Stimulated activated memory B cell treated with anti-CD40 and anti-IgM and Interleukin-4, amounts not matched to agents 10 μg/mL and 1 μg/mL and 100 μg/mL, for 72 hours (primary cell): ENCODE measurements at regions not wholly inside any gene's neighbourhood (a gene's known extent, or its start where the extent isn't known, plus 50 kb on each side); places are given as distances from the start of the nearest gene placed in this dataset.

Experiments
- ATAC-seq: fragments of 150-1000 bp; cut with Tn5 transposase; 2 replicates; pipeline ENCODE4 v1.10.0; 2021
- H3K27ac Mint-ChIP-seq: one replicate; pipeline ENCODE4 v1.8.0; 2022; ENCODE audit warnings: mild to moderate bottlenecking, mixed read lengths
- H3K27me3 Mint-ChIP-seq: one replicate; pipeline ENCODE4 v1.8.0; 2022; ENCODE audit warnings: mixed read lengths
- H3K36me3 Mint-ChIP-seq: one replicate; pipeline ENCODE4 v1.8.0; 2022; ENCODE audit warnings: mixed read lengths
- H3K4me1 Mint-ChIP-seq: one replicate; pipeline ENCODE4 v1.8.0; 2022; ENCODE audit warnings: mixed read lengths
- H3K4me3 Mint-ChIP-seq: one replicate; pipeline ENCODE4 v1.8.0; 2022; ENCODE audit warnings: mild to moderate bottlenecking, moderate library complexity, mixed read lengths
- H3K9me3 Mint-ChIP-seq: one replicate; pipeline ENCODE4 v1.8.0; 2022; ENCODE audit warnings: mixed read lengths

DNA sequence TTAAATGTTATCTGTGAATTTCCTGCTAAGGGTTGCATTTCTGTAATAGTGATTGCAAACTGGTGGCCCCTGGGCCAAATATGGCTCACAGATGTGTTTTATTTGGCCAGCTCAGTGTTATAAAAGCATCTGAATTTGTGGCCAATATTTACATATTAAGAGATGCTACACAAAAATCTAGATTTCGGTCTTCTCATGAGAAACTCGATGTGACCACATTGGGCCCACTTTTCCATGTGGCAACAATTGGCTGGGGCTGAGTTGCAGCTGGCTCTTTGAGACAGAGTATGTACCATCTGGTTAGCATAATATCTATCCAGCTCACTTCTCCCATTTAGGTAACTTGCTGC lies 244.5 kb upstream of the POU2AF2 start:
- Mint-ChIP-seq H3K36me3 (no peaks in the 10 kb centered on the region), H3K27ac (no peak overlapping the region), H3K9me3 (no peaks in the 10 kb centered on the region), H3K4me3 (no peak overlapping the region), H3K27me3 (no peaks in the 10 kb centered on the region), H3K4me1 (peaks cover 5% of the 10 kb centered on the region)
- ATAC-seq, result no peak

GRCh38 chr11:111000400-111001080 lies 245.0 kb upstream of the POU2AF2 start:
- no peaks in the 10 kb centered on the region for H3K27me3 Mint-ChIP-seq
- no peak overlapping the region for H3K27ac Mint-ChIP-seq
- no peaks in the 10 kb centered on the region for H3K9me3 Mint-ChIP-seq
- no peak for ATAC-seq
- no peaks in the 10 kb centered on the region for H3K36me3 Mint-ChIP-seq
- H3K4me3 Mint-ChIP-seq, result no peak overlapping the region
- peaks cover 5% of the 10 kb centered on the region for H3K4me1 Mint-ChIP-seq

- Mint-ChIP-seq H3K36me3 (no peaks in the 10 kb centered on the region), H3K27me3 (no peaks in the 10 kb centered on the region), H3K4me3 (no peak overlapping the region), H3K9me3 (no peaks in the 10 kb centered on the region), H3K4me1 (no peaks in the 10 kb centered on the region), H3K27ac (no peak overlapping the region)
- no peak for ATAC-seq
These were observed 253.0 kb upstream of the POU2AF2 start for GRCh38 chr11:110992481-110992880.

- H3K27ac Mint-ChIP-seq, result no peak overlapping the region
- H3K27me3 Mint-ChIP-seq, result no peaks in the 10 kb centered on the region
- ATAC-seq, result no peak
- H3K4me3 Mint-ChIP-seq, result no peak overlapping the region
- H3K9me3 Mint-ChIP-seq, result no peaks in the 10 kb centered on the region
- H3K36me3 Mint-ChIP-seq, result no peaks in the 10 kb centered on the region
- no peaks in the 10 kb centered on the region for H3K4me1 Mint-ChIP-seq
These were observed 253.7 kb upstream of the POU2AF2 start for GRCh38 chr11:110991661-110992355.

DNA sequence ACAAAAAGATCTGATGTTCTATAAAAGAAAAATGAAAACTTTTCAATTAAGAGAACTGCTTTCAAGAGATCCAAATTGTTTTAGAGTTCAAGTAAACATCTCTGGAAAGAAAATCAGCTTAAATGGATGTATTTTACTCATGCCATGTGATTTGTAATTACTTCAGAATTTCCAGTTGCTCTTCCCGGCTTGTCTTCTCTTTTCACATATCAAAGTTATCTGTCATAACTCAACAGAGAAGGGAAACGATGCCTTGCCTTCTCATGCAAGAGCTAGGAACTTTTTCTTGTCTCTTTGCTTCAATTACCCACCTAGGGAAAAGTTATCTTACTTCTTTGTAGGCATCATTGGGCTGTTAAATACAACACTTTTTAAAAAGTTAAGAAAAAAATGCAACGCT lies 255.2 kb upstream of the POU2AF2 start:
- H3K27me3 Mint-ChIP-seq, result no peaks in the 10 kb centered on the region
- H3K27ac Mint-ChIP-seq, result no peak overlapping the region
- no peak for ATAC-seq
- H3K4me1 Mint-ChIP-seq, result no peaks in the 10 kb centered on the region
- H3K4me3 Mint-ChIP-seq, result no peak overlapping the region
- H3K9me3 Mint-ChIP-seq, result no peaks in the 10 kb centered on the region
- no peaks in the 10 kb centered on the region for H3K36me3 Mint-ChIP-seq

DNA sequence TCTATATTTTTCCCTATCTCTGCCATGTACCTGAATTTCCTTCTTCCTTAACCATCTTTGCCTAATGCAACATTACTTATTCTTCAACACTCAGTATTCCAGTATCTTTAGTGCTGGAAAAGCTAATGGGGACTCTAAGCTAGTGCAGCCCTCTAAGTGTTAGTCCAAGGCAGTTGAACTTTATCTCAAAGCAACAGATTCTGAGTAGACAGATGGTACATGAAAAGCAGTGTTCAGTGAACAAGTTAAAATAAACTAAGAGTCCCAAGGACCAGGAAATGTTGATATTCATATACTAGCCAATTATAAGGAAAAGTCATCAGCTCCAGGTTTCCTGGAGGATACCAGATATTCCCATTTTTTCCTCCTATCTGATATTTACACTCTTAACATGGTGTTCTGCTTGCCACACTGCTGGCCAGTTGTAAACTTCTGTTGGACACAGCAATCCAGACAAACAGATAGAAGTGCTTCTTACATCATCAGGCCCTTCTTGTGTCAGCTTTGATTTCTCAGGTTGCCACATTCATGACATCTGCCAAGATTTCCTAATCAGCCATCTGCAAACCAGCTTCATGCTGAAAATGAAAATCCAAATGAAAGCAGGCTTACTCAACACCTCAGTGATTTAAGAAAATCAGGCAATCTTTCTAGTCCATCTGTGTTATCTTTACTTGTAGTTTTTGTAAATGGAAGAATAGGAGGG lies 255.9 kb upstream of the POU2AF2 start:
- H3K4me1 Mint-ChIP-seq, result no peaks in the 10 kb centered on the region
- H3K36me3 Mint-ChIP-seq, result no peaks in the 10 kb centered on the region
- no peak overlapping the region for H3K27ac Mint-ChIP-seq
- no peak for ATAC-seq
- H3K27me3 Mint-ChIP-seq, result no peaks in the 10 kb centered on the region
- no peaks in the 10 kb centered on the region for H3K9me3 Mint-ChIP-seq
- H3K4me3 Mint-ChIP-seq, result no peak overlapping the region

GRCh38 chr11:110988671-110989070 lies 256.9 kb upstream of the POU2AF2 start:
- no peak overlapping the region for H3K27ac Mint-ChIP-seq
- ATAC-seq, result no peak
- no peak overlapping the region for H3K4me3 Mint-ChIP-seq
- H3K4me1 Mint-ChIP-seq, result no peaks in the 10 kb centered on the region
- no peaks in the 10 kb centered on the region for H3K9me3 Mint-ChIP-seq
- H3K36me3 Mint-ChIP-seq, result no peaks in the 10 kb centered on the region
- no peaks in the 10 kb centered on the region for H3K27me3 Mint-ChIP-seq

DNA sequence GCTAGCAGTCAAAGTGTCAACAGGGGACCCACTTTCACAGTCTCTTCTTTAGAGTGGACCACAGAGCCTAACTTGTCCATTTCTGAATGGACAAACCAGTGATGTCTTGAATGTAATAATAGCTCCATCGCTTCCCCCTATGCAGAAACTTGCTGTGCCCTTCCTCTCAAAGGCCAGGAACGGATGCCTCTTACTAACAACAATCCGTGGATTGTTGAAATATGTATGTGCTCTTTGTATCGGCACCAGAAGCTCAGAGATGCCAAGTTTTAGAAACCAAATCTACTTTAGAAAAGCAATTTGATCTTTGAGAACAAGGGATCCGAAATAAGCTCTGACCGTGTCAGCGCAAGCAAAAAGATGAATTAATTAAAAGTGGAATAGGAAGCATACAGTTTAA lies 259.5 kb upstream of the POU2AF2 start:
- H3K9me3 Mint-ChIP-seq, result no peaks in the 10 kb centered on the region
- no peaks in the 10 kb centered on the region for H3K4me1 Mint-ChIP-seq
- H3K27me3 Mint-ChIP-seq, result no peaks in the 10 kb centered on the region
- no peak for ATAC-seq
- H3K36me3 Mint-ChIP-seq, result no peaks in the 10 kb centered on the region
- H3K27ac Mint-ChIP-seq, result no peak overlapping the region
- no peak overlapping the region for H3K4me3 Mint-ChIP-seq

- H3K27me3 Mint-ChIP-seq, result no peaks in the 10 kb centered on the region
- H3K27ac Mint-ChIP-seq, result no peak overlapping the region
- H3K9me3 Mint-ChIP-seq, result no peaks in the 10 kb centered on the region
- H3K4me3 Mint-ChIP-seq, result no peak overlapping the region
- H3K36me3 Mint-ChIP-seq, result no peaks in the 10 kb centered on the region
- no peaks in the 10 kb centered on the region for H3K4me1 Mint-ChIP-seq
- ATAC-seq, result no peak
These were observed 260.0 kb upstream of the POU2AF2 start for GRCh38 chr11:110985547-110985946.

DNA sequence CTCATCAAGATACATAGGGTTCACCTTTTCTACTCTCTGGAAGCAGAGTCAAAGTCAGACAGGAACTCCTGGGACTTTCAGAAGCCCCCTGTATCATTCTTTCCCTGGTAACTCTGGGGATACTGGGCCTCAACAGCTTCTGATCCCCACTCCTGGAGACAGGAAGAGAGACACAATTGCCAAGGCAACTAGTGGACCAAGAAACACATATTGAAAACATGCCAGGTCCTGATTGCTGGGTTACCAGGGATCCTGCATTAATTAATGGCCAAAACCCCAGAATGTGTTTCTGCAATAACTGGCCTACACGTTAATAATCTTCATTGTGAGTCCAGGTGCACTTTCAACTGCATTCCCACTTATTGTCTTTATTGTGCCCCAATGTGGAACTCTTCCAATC lies 260.8 kb upstream of the POU2AF2 start:
- Mint-ChIP-seq H3K27me3 (no peaks in the 10 kb centered on the region), H3K4me1 (no peaks in the 10 kb centered on the region), H3K4me3 (no peak overlapping the region), H3K27ac (no peak overlapping the region), H3K9me3 (no peaks in the 10 kb centered on the region), H3K36me3 (peaks cover 4% of the 10 kb centered on the region)
- no peak for ATAC-seq

- no peaks in the 10 kb centered on the region for H3K4me1 Mint-ChIP-seq
- no peaks in the 10 kb centered on the region for H3K27me3 Mint-ChIP-seq
- H3K9me3 Mint-ChIP-seq, result peaks cover 5% of the 10 kb centered on the region
These were observed 261.4 kb upstream of the POU2AF2 start for GRCh38 chr11:110984147-110984546.

DNA sequence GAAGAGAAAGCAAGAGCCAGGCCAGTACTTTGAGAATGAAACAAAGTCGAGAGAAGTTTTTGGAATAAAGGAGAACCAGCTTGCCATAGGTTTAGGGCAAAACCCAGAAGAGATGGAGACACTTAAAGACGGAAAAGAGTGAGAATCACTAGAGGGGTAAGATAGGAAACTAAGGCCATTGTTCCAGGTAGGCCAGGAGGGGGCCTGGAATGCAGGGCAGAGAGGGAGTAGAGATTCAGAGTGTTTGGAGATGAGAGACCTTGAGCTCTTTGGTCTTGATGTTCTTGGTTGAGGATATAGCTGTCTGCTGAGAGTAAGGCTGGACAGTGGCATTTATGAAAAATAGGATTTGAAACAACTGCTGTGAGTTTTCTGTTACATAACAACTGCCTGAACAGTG lies 263.3 kb upstream of the POU2AF2 start:
- no peak overlapping the region for H3K4me3 Mint-ChIP-seq
- H3K27ac Mint-ChIP-seq, result no peak overlapping the region
- ATAC-seq, result no peak
- H3K4me1 Mint-ChIP-seq, result no peaks in the 10 kb centered on the region
- peaks cover 9% of the 10 kb centered on the region for H3K36me3 Mint-ChIP-seq
- peaks cover 5% of the 10 kb centered on the region for H3K9me3 Mint-ChIP-seq
- no peaks in the 10 kb centered on the region for H3K27me3 Mint-ChIP-seq

More at GRCh38 chr11:110984147-110984546, 261.4 kb upstream of the POU2AF2 start:
- H3K36me3 Mint-ChIP-seq, result peaks cover 9% of the 10 kb centered on the region
- no peak for ATAC-seq
- H3K27ac Mint-ChIP-seq, result no peak overlapping the region
- no peak overlapping the region for H3K4me3 Mint-ChIP-seq

GRCh38 chr11:110979696-110980095 lies 265.8 kb upstream of the POU2AF2 start:
- H3K4me1 Mint-ChIP-seq, result peaks cover 5% of the 10 kb centered on the region
- peaks cover 5% of the 10 kb centered on the region for H3K9me3 Mint-ChIP-seq

DNA sequence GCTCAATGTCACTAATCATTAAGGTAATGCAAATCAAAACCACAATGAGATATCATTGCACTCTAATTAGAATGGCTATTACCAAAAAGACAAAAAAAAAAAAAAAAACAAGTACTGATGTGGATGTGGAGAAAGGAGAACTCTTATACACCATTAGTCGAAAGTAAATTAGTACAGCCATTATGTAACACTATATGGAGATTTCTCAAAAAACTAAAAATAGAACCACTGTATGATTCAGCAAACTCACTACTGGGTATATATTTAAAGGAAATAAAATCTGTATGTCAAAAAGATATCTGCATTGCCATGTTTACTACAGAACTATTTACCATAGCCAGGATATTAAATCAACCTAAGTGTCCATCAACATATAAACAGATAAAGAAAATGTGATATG lies 265.4 kb upstream of the ARHGAP20 start:
- peaks cover 9% of the 10 kb centered on the region for H3K36me3 Mint-ChIP-seq
- ATAC-seq, result no peak
- H3K27ac Mint-ChIP-seq, result no peak overlapping the region
- no peak overlapping the region for H3K4me3 Mint-ChIP-seq
- peaks cover 5% of the 10 kb centered on the region for H3K9me3 Mint-ChIP-seq
- peaks cover 5% of the 10 kb centered on the region for H3K4me1 Mint-ChIP-seq
- H3K27me3 Mint-ChIP-seq, result no peaks in the 10 kb centered on the region

More at GRCh38 chr11:110979696-110980095, 265.8 kb upstream of the POU2AF2 start:
- ATAC-seq, result no peak
- Mint-ChIP-seq H3K27ac (no peak overlapping the region), H3K27me3 (no peaks in the 10 kb centered on the region), H3K4me3 (no peak overlapping the region), H3K36me3 (peaks cover 9% of the 10 kb centered on the region)

DNA sequence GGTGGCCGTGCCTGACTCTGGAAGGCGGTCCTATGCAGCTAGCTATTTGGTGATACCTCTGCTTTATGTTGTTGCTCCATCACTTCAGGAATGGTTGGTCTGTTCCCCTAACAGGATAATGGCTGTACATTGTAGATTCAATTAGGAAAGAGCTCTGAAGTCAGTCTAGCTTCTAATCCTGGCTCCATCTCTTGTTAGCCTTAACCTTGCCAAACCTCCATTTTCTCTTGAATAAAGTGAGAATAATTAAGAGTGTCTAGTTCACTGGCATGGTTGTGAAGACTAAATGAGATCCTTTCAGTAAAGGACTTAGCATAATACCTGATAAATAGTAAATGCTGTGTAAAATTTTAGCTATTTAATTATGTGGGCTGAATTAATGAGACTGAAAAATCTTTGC lies 262.5 kb upstream of the ARHGAP20 start:
- H3K4me3 Mint-ChIP-seq, result no peak overlapping the region
- H3K27me3 Mint-ChIP-seq, result no peaks in the 10 kb centered on the region
- peaks cover 5% of the 10 kb centered on the region for H3K9me3 Mint-ChIP-seq
- H3K27ac Mint-ChIP-seq, result no peak overlapping the region
- peaks cover 5% of the 10 kb centered on the region for H3K36me3 Mint-ChIP-seq
- no peak for ATAC-seq
- H3K4me1 Mint-ChIP-seq, result peaks cover 5% of the 10 kb centered on the region
